Liver (tissue), 3 donors: ENCODE measurements at regions not wholly inside any gene's neighbourhood (a gene's known extent, or its start where the extent isn't known, plus 50 kb on each side); places are given as distances from the start of the nearest gene placed in this dataset.

Experiments
- ATF3 ChIP-seq: IDR thresholded peaks from 2 replicates; pipeline ENCODE4 v1.6.1; 2016; ENCODE audit warnings: antibody characterized with exemption
- CTCF ChIP-seq: fragments of 150-350 bp; IDR thresholded peaks from 2 replicates; pipeline ENCODE4 v1.5.1; 2017; ENCODE audit warnings: improper control_type of control experiment, low read depth, low read length; ENCODE audit not compliant: missing input control
- FOXA1 ChIP-seq: IDR thresholded peaks from 2 replicates; pipeline ENCODE4 v1.6.1; 2016; ENCODE audit warnings: antibody characterized with exemption
- FOXA2 ChIP-seq: IDR thresholded peaks from 2 replicates; pipeline ENCODE4 v1.6.1; 2016; ENCODE audit warnings: antibody characterized with exemption
- GABPA ChIP-seq, 2 donors: IDR thresholded peaks in 1 of 2; conservative IDR thresholded peaks in 1 of 2; 2 replicates each; pipeline ENCODE4 v1.6.1; 2016; ENCODE audit warnings: antibody characterized with exemption in 2 of 2, mild to moderate bottlenecking in 1 of 2, moderate library complexity in 1 of 2
- HNF4G ChIP-seq: IDR thresholded peaks from 2 replicates; pipeline ENCODE4 v1.6.1; 2016; ENCODE audit warnings: antibody characterized with exemption
- JUND ChIP-seq, 2 donors: IDR thresholded peaks; 2 replicates each; pipeline ENCODE4 v1.6.1; 2016; ENCODE audit warnings: antibody characterized with exemption in 2 of 2
- MAX ChIP-seq: IDR thresholded peaks from 2 replicates; pipeline ENCODE4 v1.6.1; 2016; ENCODE audit warnings: antibody characterized with exemption
- REST ChIP-seq: IDR thresholded peaks from 2 replicates; pipeline ENCODE4 v1.6.1; 2016; ENCODE audit warnings: antibody characterized with exemption, mild to moderate bottlenecking
- RXRA ChIP-seq, 2 donors: IDR thresholded peaks; 2 replicates each; pipeline ENCODE4 v1.6.1; 2017 to 2018; ENCODE audit warnings: antibody characterized with exemption in 2 of 2, mild to moderate bottlenecking in 1 of 2
- SP1 ChIP-seq: IDR thresholded peaks from 2 replicates; pipeline ENCODE4 v1.6.1; 2018; ENCODE audit warnings: antibody characterized with exemption, mild to moderate bottlenecking
- TAF1 ChIP-seq: conservative IDR thresholded peaks from 2 replicates; pipeline ENCODE4 v1.6.1; 2016; ENCODE audit warnings: antibody characterized with exemption, mild to moderate bottlenecking
- YY1 ChIP-seq: IDR thresholded peaks from 2 replicates; pipeline ENCODE4 v1.6.1; 2016; ENCODE audit warnings: antibody characterized with exemption, mild to moderate bottlenecking
- ZBTB33 ChIP-seq: IDR thresholded peaks from 2 replicates; pipeline ENCODE4 v1.6.1; 2016; ENCODE audit warnings: antibody characterized with exemption
- donor health status: healthy.
- donor health status: healthy.

GRCh38 chr6:126530775-126531174 is 190.9 kb downstream of the CENPW start:
- TF ChIP-seq CTCF (no peak), REST (no peak), GABPA (IDR thresholded peaks at IDR 0.05 in 1 of 2, conservative IDR thresholded peaks at IDR 0.05 in 1 of 2) (no peak), YY1 (no peak), MAX (no peak), ZBTB33 (no peak), JUND (IDR thresholded peaks at IDR 0.05) (no peak), HNF4G (no peak), ATF3 (no peak), TAF1 (no peak), SP1 (no peak), FOXA1 (no peak), FOXA2 (no peak), RXRA (IDR thresholded peaks at IDR 0.05) (peak; percentile 61 to 66)
